ENCODE measurements at regions not wholly inside any gene's neighbourhood (a gene's known extent, or its start where the extent isn't known, plus 50 kb on each side); places are given as distances from the start of the nearest gene placed in this dataset.
"Not testable (repeated sequence)": the region's sequence is repeated elsewhere in the genome, so short reads cannot be mapped to it uniquely, and the experiment has no call there.

DNA sequence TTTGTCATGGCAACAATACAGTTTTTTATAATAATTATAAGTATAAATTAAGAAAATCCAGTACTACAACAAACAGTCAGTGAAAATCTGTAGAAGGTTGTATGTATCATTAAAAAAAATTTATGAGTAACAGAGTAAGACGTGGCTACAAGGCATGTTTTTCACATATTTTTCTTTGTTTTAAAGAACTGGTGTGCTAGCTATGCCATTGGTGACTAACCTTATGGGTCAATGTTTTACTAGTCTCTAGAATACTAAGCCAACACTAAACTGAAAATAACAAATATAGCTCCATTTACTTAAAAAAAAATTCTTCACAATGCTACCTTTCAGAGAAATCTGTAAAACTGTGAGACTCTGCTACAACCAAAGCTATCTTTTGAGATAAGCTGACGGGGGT lies 261.5 kb downstream of the ADGRL2 start:
- DNase-seq = no peak

DNA sequence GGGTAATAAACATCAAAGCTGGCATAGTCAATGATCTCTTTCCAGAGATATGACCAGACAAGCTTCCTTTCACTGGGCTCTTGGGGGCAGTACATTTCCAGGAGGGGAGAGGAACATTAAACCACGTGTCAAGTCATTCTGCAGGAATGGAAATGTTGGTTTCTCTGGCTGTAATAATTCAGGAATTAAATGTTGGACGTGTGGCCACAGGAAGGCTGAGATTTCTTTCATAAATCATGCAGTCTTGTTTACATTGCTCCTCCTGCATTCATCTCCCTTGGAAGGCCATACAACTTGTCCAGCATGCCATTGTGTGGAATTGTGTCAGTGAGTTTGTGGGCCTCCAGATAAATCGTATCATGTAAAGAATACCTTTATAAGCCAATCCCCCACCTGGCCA lies 259.2 kb downstream of the ADGRL2 start:
- no peak for DNase-seq

DNA sequence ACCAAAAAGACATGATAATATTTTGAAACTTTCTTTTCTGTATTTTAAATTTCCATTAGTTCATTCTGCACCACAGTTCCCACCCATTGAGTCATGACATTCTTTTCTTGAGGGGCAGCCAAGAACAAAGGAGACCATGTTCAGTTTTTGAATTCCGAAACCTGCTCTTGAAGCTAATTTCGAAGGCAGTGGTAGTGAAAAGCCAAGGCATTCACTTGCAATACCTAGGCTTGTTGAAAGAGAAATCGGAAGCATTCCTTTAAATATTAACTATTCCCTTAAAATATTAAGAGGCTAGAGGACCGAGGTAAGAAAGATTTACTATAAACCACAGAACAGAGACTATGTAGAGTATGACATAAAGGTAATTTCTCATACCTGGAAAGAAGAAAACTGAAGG lies 256.3 kb downstream of the ADGRL2 start:
- no peak for DNase-seq

DNA sequence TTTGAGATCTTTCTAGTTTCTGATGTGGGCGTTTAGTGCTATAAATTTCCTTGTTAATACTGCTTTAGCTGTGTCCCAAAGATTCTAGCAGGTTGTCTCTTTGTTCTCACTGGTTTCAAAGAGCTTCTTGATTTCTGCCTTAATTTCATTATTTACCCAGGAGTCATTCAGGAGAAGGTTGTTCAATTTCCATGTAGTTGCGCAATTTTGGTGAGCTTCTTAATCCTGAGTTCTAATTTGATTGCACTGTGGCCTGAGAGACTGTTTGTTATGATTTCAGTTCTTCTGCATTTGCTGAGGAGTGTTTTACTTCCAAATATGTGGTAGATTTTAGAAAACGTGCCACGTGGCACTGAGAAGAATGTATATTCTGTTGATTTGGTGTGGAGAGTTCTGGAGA lies 254.6 kb downstream of the ADGRL2 start:
- not testable (repeated sequence) for DNase-seq

DNA sequence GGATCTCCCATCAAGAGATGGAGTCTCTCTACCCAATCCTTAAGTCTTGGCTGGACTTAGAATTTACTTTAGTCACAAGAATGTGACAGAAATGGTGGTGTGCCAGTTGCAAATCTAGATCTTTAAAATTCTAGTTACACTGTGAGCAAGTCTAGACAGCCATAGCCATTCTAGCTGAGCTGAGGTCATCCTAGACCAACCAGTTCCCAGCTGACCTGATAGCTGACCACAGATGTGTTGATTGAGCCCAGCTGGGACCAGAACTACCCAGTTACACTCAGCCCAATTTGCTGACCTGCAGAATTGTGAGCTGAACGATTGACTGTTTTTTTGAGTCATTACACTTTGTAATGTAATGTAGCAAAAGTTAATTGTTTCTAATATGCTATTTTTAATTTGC lies 251.8 kb downstream of the ADGRL2 start:
- DNase-seq = no peak

DNA sequence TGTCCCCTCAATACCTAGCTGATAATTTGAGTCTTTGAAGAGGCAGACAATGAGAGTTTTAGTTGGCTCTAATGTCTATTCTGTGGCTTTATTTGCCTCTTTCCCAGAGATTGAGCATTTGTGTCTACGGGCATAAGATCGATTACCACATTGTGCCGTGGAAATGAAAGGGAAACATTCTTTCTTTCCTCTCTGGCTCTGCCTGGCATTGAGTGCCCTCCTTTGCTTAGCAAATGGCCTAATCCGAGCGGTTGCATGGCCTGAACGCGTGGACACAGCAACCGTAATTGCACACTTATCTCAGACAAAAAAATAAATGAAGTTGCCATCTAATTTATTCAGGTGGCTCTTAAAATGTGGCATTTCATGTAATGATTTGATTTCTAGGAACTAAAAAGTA lies 247.9 kb downstream of the ADGRL2 start:
- DNase-seq = no peak

DNA sequence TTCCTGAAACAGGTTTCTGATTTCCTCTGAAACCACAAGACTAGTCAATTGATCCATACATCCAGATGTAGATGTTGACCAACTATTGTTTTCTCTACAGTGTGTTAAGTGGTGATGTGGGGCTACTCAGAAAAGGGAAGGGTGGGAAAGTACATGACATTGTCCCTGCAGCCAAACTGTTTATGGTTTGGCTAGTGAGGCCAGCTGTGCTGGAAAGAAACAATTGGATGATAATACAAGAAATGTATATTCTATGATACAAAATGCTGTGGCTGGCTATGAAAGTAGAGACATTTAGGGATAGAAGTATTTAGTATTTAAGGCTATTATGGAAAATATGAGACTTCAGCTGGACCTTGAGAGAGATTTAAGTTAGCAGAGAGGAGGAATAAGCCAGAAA lies 244.5 kb downstream of the ADGRL2 start:
- DNase-seq = no peak

DNA sequence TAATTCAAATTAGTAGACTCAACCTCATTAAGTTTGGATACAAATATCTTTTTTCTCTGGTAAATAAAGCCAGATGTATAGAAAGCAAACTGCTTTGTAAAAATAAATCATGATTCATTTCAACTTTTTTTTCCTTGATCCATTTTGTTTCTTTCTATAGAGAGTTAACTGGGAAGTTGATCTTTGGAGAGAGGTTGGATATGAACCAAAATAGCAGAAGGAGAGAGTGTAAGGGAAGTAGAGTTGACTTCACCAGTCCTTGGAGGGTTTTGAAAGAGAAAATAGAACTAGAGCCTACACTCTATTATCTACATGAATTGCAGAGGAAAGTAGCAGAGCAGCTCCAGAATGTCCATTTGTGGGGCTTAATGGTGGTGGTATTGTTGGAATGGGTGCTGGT lies 243.8 kb downstream of the ADGRL2 start:
- no peak for DNase-seq

DNA sequence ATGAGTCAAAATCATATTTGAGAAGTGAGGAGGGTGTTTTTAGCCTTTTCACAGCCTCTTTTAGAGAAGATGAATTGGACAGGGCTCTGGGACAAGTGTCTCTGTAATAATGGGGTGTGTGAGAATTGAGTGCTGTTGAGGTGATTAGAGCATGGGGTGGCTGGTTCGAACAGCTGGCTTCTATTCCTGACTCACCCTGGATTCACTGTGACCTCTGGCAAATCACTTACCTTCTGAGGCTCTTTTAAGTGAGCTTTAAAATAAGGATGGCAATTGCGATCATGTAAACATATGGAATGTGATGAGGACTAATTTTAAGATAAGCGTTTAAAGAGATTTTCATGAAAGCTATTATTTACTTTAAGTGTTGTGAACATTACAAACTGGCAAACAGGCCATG lies 243.4 kb downstream of the ADGRL2 start:
- DNase-seq = no peak

DNA sequence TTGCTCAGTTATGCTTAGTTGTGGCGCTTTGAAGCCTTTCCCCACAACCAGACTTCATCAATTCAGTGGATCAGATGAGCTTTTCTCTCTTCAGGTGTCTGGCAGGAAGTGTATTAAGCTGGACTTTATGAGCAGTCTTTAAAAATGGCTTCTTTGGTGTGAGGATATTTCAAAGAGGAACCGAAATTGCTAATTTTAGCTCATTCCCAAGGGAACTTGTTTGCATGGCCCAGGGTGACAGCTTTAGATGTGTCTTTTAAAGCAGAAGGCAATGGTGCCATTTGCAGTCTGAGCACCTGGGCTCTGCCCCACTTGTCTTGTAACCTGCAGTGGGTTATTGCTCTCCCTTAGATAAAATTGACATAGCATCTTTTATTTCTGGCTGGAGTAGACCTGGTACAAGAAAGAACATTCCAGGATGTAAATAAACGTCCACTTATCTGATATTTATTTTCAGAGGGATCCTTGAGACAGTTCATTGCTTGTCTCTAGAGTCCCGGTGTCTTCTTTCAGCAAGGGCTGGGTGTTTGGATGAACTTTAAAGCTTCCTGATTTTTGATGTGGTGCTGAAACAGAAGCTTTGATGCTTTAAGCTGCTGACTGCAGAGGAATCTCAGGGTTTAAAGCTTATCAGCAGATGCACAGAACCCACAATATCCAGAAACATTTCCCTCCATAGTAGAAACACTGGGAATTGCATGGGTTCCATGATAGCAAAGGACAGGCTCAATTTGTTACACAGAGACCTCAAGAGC lies 241.7 kb downstream of the ADGRL2 start:
- DNase-seq = no peak

All from hematopoietic multipotent progenitor cell treated with erythropoietin and hydrocortisone succinate and interleukin-3 and kit ligand, for 8 days (in vitro differentiated cells).